Loucy (cell line): ENCODE measurements at regions not wholly inside any gene's neighbourhood (a gene's known extent, or its start where the extent isn't known, plus 50 kb on each side); places are given as distances from the start of the nearest gene placed in this dataset.

Experiments used
- EZH2phosphoT487 ChIP-seq: fragments of 200-600 bp; IDR thresholded peaks from 2 replicates; pipeline ENCODE4 v1.6.1; 2018; ENCODE audit warnings: antibody characterized with exemption, mild to moderate bottlenecking, moderate library complexity, borderline replicate concordance
- TF ChIP-seq, protein P1 (sequence below): fragments of 200-600 bp; sonication (generic); conservative IDR thresholded peaks from 2 replicates; pipeline ENCODE4 v1.5.1; 2014; ENCODE audit warnings: mild to moderate bottlenecking, antibody characterized with exemption, low read length

- TF ChIP-seq, protein P1, sequence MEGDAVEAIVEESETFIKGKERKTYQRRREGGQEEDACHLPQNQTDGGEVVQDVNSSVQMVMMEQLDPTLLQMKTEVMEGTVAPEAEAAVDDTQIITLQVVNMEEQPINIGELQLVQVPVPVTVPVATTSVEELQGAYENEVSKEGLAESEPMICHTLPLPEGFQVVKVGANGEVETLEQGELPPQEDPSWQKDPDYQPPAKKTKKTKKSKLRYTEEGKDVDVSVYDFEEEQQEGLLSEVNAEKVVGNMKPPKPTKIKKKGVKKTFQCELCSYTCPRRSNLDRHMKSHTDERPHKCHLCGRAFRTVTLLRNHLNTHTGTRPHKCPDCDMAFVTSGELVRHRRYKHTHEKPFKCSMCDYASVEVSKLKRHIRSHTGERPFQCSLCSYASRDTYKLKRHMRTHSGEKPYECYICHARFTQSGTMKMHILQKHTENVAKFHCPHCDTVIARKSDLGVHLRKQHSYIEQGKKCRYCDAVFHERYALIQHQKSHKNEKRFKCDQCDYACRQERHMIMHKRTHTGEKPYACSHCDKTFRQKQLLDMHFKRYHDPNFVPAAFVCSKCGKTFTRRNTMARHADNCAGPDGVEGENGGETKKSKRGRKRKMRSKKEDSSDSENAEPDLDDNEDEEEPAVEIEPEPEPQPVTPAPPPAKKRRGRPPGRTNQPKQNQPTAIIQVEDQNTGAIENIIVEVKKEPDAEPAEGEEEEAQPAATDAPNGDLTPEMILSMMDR = no peak
- no peak for TF ChIP-seq EZH2phosphoT487
These were observed 477.5 kb upstream of the MPDZ start for GRCh38 chr9:13756943-13757342.
